A673 (cell line): ENCODE measurements at regions not wholly inside any gene's neighbourhood (a gene's known extent, or its start where the extent isn't known, plus 50 kb on each side); places are given as distances from the start of the nearest gene placed in this dataset.

Experiments used
- BruUV-seq: library from RNA; stranded (reverse); fragments of 400-500 nt; replicated peaks from 2 replicates; lab custom pipeline; 2021; lab: Mats Ljungman, UMichigan
- CTCF ChIA-PET: fragments of 300-600 bp; sonication (Branson Sonifier 250); formaldehyde crosslinking; loops from one replicate; lab custom pipeline; 2022; ENCODE audit warnings: antibody characterized with exemption; lab: Charles Lee
- POLR2A ChIA-PET: fragments of 300-600 bp; sonication (Branson Sonifier 250); formaldehyde crosslinking; loops from one replicate; lab custom pipeline; 2022; ENCODE audit warnings: antibody characterized with exemption; ENCODE audit not compliant: low non-redundant PET; lab: Charles Lee
- DNase-seq: peaks from one replicate; pipeline ENCODE4 v3.0.0-alpha.2; 2015; ENCODE audit warnings: low spot score
- H3K27ac ChIP-seq: fragments of 200-600 bp; sonication (generic); 2 replicates; pipeline ENCODE4 v1.5.1; 2016; ENCODE audit warnings: mixed run types, low read depth, mild to moderate bottlenecking, mixed read lengths, antibody characterized with exemption, low read length; ENCODE audit not compliant: poor library complexity, severe bottlenecking
- H3K27me3 ChIP-seq: fragments of 200-600 bp; sonication (generic); replicated peaks from 2 replicates; pipeline ENCODE4 v1.6.1; 2017; ENCODE audit warnings: mixed run types, low read depth, mild to moderate bottlenecking, mixed read lengths, antibody characterized with exemption, low read length; ENCODE audit not compliant: insufficient read depth, poor library complexity
- H3K36me3 ChIP-seq: fragments of 200-600 bp; sonication (generic); 2 replicates; pipeline ENCODE4 v1.6.1; 2016; ENCODE audit warnings: mixed run types, mild to moderate bottlenecking, mixed read lengths, antibody characterized with exemption, low read length; ENCODE audit not compliant: insufficient read depth, poor library complexity, severe bottlenecking
- H3K4me1 ChIP-seq: fragments of 200-600 bp; sonication (generic); 2 replicates; pipeline ENCODE4 v1.6.1; 2017; ENCODE audit warnings: mixed run types, mild to moderate bottlenecking, mixed read lengths, antibody characterized with exemption, low read length; ENCODE audit not compliant: insufficient read depth, poor library complexity, severe bottlenecking
- H3K4me3 ChIP-seq: fragments of 200-600 bp; sonication (generic); 2 replicates; pipeline ENCODE4 v1.5.1; 2016; ENCODE audit warnings: low read depth, mixed run types, mild to moderate bottlenecking, mixed read lengths, low read length; ENCODE audit not compliant: poor library complexity, severe bottlenecking
- H3K9me3 ChIP-seq: fragments of 200-600 bp; sonication (generic); 2 replicates; pipeline ENCODE4 v1.6.1; 2016; ENCODE audit warnings: mixed run types, low read depth, mild to moderate bottlenecking, mixed read lengths, antibody characterized with exemption, low read length; ENCODE audit not compliant: poor library complexity, severe bottlenecking
- EZH2 ChIP-seq: fragments of 200-600 bp; sonication (generic); IDR thresholded peaks from 2 replicates; pipeline ENCODE4 v1.6.1; 2017; ENCODE audit warnings: borderline replicate concordance, low read depth, mild to moderate bottlenecking, mixed read lengths, antibody characterized with exemption, low read length; ENCODE audit not compliant: poor library complexity, severe bottlenecking
- intact Hi-C: fragments of 100-400 bp; cut with micrococcal nuclease; formaldehyde crosslinking; loops from one replicate; pipeline ENCODE4 v1.10.0; 2022; ENCODE audit not compliant: unreplicated experiment
- TF ChIP-seq, protein P1 (sequence below): fragments of 300-800, 200-600 bp; sonication (generic); conservative IDR thresholded peaks from 2 replicates; pipeline ENCODE4 v1.5.1; 2017; ENCODE audit warnings: low read depth, mild to moderate bottlenecking, antibody characterized with exemption, low read length, moderate library complexity, mixed read lengths

GRCh38 chr14:89007906-89008305 is 183.5 kb downstream of the TTC8 start:
- no peak for DNase-seq
- BruUV-seq: no TSS peak
- Histone ChIP-seq H3K4me3 (no peak overlapping the region), H3K9me3 (no peaks in the 10 kb centered on the region), H3K36me3 (no peaks in the 10 kb centered on the region), H3K27ac (no peak overlapping the region), H3K27me3 (no peaks in the 10 kb centered on the region), H3K4me1 (no peaks in the 10 kb centered on the region)
- TF ChIP-seq, protein P1, sequence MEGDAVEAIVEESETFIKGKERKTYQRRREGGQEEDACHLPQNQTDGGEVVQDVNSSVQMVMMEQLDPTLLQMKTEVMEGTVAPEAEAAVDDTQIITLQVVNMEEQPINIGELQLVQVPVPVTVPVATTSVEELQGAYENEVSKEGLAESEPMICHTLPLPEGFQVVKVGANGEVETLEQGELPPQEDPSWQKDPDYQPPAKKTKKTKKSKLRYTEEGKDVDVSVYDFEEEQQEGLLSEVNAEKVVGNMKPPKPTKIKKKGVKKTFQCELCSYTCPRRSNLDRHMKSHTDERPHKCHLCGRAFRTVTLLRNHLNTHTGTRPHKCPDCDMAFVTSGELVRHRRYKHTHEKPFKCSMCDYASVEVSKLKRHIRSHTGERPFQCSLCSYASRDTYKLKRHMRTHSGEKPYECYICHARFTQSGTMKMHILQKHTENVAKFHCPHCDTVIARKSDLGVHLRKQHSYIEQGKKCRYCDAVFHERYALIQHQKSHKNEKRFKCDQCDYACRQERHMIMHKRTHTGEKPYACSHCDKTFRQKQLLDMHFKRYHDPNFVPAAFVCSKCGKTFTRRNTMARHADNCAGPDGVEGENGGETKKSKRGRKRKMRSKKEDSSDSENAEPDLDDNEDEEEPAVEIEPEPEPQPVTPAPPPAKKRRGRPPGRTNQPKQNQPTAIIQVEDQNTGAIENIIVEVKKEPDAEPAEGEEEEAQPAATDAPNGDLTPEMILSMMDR: no peak
- TF ChIP-seq EZH2: no peak
- ChIA-PET CTCF (no interaction called here), POLR2A (no interaction called here)
- intact Hi-C loops: no loop called here

GRCh38 chr14:89011355-89012281 is 187.2 kb downstream of the TTC8 start:
- Histone ChIP-seq H3K27me3 (no peaks in the 10 kb centered on the region), H3K36me3 (no peaks in the 10 kb centered on the region), H3K9me3 (no peaks in the 10 kb centered on the region), H3K4me1 (no peaks in the 10 kb centered on the region), H3K4me3 (no peak overlapping the region), H3K27ac (no peak overlapping the region)
- BruUV-seq: no TSS peak
- CTCF ChIA-PET: no interaction called here
- intact Hi-C loops: loop anchor here (5.0 kb wide), 2 partner anchors 344 to 519 kb away; no protein-coding TSS in a partner anchor
- no peak for DNase-seq
- POLR2A ChIA-PET: no interaction called here
- TF ChIP-seq, protein P1: no peak
- TF ChIP-seq EZH2: no peak

- Histone ChIP-seq H3K27ac (no peak overlapping the region), H3K9me3 (no peaks in the 10 kb centered on the region), H3K4me3 (no peak overlapping the region), H3K27me3 (no peaks in the 10 kb centered on the region), H3K36me3 (no peaks in the 10 kb centered on the region), H3K4me1 (no peaks in the 10 kb centered on the region)
- POLR2A ChIA-PET: no interaction called here
- intact Hi-C loops: loop anchor here (5.0 kb wide), 2 partner anchors 345 to 520 kb away; no protein-coding TSS in a partner anchor
- DNase-seq: no peak
- BruUV-seq: no TSS peak
- CTCF ChIA-PET: no interaction called here
- no peak for TF ChIP-seq EZH2
- TF ChIP-seq, protein P1: no peak
Observed at GRCh38 chr14:89012282-89013097, 188.0 kb downstream of the TTC8 start.
